ENCODE measurements at regions not wholly inside any gene's neighbourhood (a gene's known extent, or its start where the extent isn't known, plus 50 kb on each side); places are given as distances from the start of the nearest gene placed in this dataset.
"Not testable (repeated sequence)": the region's sequence is repeated elsewhere in the genome, so short reads cannot be mapped to it uniquely, and the experiment has no call there.

GRCh38 chr12:74031045-74031444, 506.6 kb upstream of the ATXN7L3B start:
- Mint-ChIP-seq H3K4me1 (ENCODE audit: low read depth) (no peaks in the 10 kb centered on the region), H3K9me3 (peaks cover 6% of the 10 kb centered on the region), H3K27ac (no peak overlapping the region), H3K4me3 (no peak overlapping the region), H3K27me3 (no peaks in the 10 kb centered on the region), H3K36me3 (ENCODE audit: low read depth) (no peaks in the 10 kb centered on the region)
- H3K4me1 ChIP-seq (ENCODE audit: insufficient read depth, low read length), result no peaks in the 10 kb centered on the region
- CTCF ChIA-PET, result no interaction called here
- POLR2A ChIA-PET, result no interaction called here
- H3K36me3 ChIP-seq (ENCODE audit: insufficient read depth, low read length), result no peaks in the 10 kb centered on the region
- H3K27me3 ChIP-seq (ENCODE audit: control insufficient read depth in 1 of 2, insufficient read depth in 2 of 2, low read length in 2 of 2), result no peaks in the 10 kb centered on the region
- DNase-seq (no peak), ATAC-seq (ENCODE audit: poor library complexity) (no peak)
- no peaks in the 10 kb centered on the region for H3K9me3 ChIP-seq (ENCODE audit: control insufficient read depth in 1 of 2, insufficient read depth in 1 of 2, low read length in 2 of 2)
- intact Hi-C loops (cut with DNase I, micrococcal nuclease), result no loop called here
- no peak overlapping the region for H3K27ac ChIP-seq (ENCODE audit: low read depth in 1 of 2, low read length in 2 of 2)
- TF ChIP-seq CTCF (IDR thresholded peaks at IDR 0.05), result no peak
- no peak overlapping the region for H3K4me3 ChIP-seq (ENCODE audit: low read length)

- peaks cover 0 to 3% of the 10 kb centered on the region in 2 experiments for H3K9me3 ChIP-seq (ENCODE audit: control insufficient read depth in 1 of 2, insufficient read depth in 1 of 2, low read length in 2 of 2)
- H3K36me3 ChIP-seq (ENCODE audit: insufficient read depth, low read length), result no peaks in the 10 kb centered on the region
- intact Hi-C loops (cut with DNase I, micrococcal nuclease), result no loop called here
- no peak for TF ChIP-seq CTCF (IDR thresholded peaks at IDR 0.05)
- H3K9me3 Mint-ChIP-seq, result peaks cover 11% of the 10 kb centered on the region
- no peaks in the 10 kb centered on the region for H3K27me3 ChIP-seq (ENCODE audit: control insufficient read depth in 1 of 2, insufficient read depth in 2 of 2, low read length in 2 of 2)
- POLR2A ChIA-PET, result no interaction called here
- H3K4me1 Mint-ChIP-seq (ENCODE audit: low read depth), result no peaks in the 10 kb centered on the region
- H3K27me3 Mint-ChIP-seq, result no peaks in the 10 kb centered on the region
- no peak overlapping the region for H3K4me3 ChIP-seq (ENCODE audit: low read length)
- H3K4me3 Mint-ChIP-seq, result no peak overlapping the region
- H3K36me3 Mint-ChIP-seq (ENCODE audit: low read depth), result no peaks in the 10 kb centered on the region
- no peak for DNase-seq
- H3K4me1 ChIP-seq (ENCODE audit: insufficient read depth, low read length), result no peaks in the 10 kb centered on the region
- no peak overlapping the region for H3K27ac Mint-ChIP-seq
- CTCF ChIA-PET, result no interaction called here
- ATAC-seq (ENCODE audit: poor library complexity), result no peak
- no peak overlapping the region for H3K27ac ChIP-seq (ENCODE audit: low read depth in 1 of 2, low read length in 2 of 2)
These were observed 504.1 kb upstream of the ATXN7L3B start for GRCh38 chr12:74033531-74033930.

GRCh38 chr12:74039138-74039537, 498.5 kb upstream of the ATXN7L3B start:
- H3K9me3 ChIP-seq (ENCODE audit: control insufficient read depth in 1 of 2, insufficient read depth in 1 of 2, low read length in 2 of 2), result not testable (repeated sequence)

GRCh38 chr12:74043343-74043742, 494.3 kb upstream of the ATXN7L3B start:
- Histone ChIP-seq H3K4me3 (ENCODE audit: low read length) (no peak overlapping the region), H3K9me3 (ENCODE audit: control insufficient read depth in 1 of 2, insufficient read depth in 1 of 2, low read length in 2 of 2) (no peaks in the 10 kb centered on the region), H3K27me3 (ENCODE audit: control insufficient read depth in 1 of 2, insufficient read depth in 2 of 2, low read length in 2 of 2) (no peaks in the 10 kb centered on the region), H3K27ac (ENCODE audit: low read depth in 1 of 2, low read length in 2 of 2) (no peak overlapping the region), H3K36me3 (ENCODE audit: insufficient read depth, low read length) (no peaks in the 10 kb centered on the region), H3K4me1 (ENCODE audit: insufficient read depth, low read length) (no peaks in the 10 kb centered on the region)
- no peak for DNase-seq
- ATAC-seq (ENCODE audit: poor library complexity), result no peak
- ChIA-PET CTCF (no interaction called here), POLR2A (no interaction called here)
- Mint-ChIP-seq H3K9me3 (peaks cover 2% of the 10 kb centered on the region), H3K36me3 (ENCODE audit: low read depth) (no peaks in the 10 kb centered on the region), H3K27ac (no peak overlapping the region), H3K4me1 (ENCODE audit: low read depth) (no peaks in the 10 kb centered on the region), H3K27me3 (no peaks in the 10 kb centered on the region), H3K4me3 (no peak overlapping the region)
- no peak for TF ChIP-seq CTCF (IDR thresholded peaks at IDR 0.05)
- intact Hi-C loops (cut with DNase I, micrococcal nuclease), result no loop called here

More at GRCh38 chr12:74039138-74039537, 498.5 kb upstream of the ATXN7L3B start:
- H3K36me3 ChIP-seq (ENCODE audit: insufficient read depth, low read length); H3K9me3 Mint-ChIP-seq; intact Hi-C loops (cut with DNase I, micrococcal nuclease); H3K4me3 ChIP-seq (ENCODE audit: low read length); DNase-seq; H3K36me3 Mint-ChIP-seq (ENCODE audit: low read depth); H3K27me3 ChIP-seq (ENCODE audit: control insufficient read depth in 1 of 2, insufficient read depth in 2 of 2, low read length in 2 of 2); H3K4me1 Mint-ChIP-seq (ENCODE audit: low read depth); H3K27me3 Mint-ChIP-seq; ATAC-seq (ENCODE audit: poor library complexity); CTCF ChIA-PET; H3K27ac ChIP-seq (ENCODE audit: low read depth in 1 of 2, low read length in 2 of 2); H3K4me1 ChIP-seq (ENCODE audit: insufficient read depth, low read length); POLR2A ChIA-PET; H3K27ac Mint-ChIP-seq; H3K4me3 Mint-ChIP-seq: not testable (repeated sequence)
